ENCODE measurements at regions not wholly inside any gene's neighbourhood (a gene's known extent, or its start where the extent isn't known, plus 50 kb on each side); places are given as distances from the start of the nearest gene placed in this dataset.
A peak's percentile ranks its signal among the peaks of the same experiment; 100 is the strongest.

- no peak for DNase-seq
Observed at GRCh38 chr13:53207556-53207955, 178.9 kb downstream of the OLFM4 start.

- no peak for DNase-seq
Observed at GRCh38 chr13:53214433-53214832, 185.8 kb downstream of the OLFM4 start.

DNA sequence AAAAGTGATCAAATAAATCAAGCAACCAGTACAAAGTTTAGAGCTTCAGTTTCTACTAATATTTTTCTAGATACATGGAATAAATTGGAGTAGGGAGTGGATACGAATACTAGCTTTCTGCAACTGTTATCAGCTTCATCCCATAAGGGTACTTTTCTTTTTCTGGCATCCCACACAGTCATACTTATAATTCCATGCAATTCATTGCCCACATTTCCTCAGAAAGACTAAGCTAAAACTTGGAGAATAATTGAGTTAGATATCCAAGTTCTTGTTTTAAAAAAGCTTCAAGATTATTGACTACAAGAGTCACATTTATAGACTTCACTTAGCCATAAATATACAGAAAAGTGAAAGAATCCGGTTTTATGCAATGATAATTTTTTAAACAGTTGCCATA is 186.9 kb downstream of the OLFM4 start:
- no peak for DNase-seq

DNA sequence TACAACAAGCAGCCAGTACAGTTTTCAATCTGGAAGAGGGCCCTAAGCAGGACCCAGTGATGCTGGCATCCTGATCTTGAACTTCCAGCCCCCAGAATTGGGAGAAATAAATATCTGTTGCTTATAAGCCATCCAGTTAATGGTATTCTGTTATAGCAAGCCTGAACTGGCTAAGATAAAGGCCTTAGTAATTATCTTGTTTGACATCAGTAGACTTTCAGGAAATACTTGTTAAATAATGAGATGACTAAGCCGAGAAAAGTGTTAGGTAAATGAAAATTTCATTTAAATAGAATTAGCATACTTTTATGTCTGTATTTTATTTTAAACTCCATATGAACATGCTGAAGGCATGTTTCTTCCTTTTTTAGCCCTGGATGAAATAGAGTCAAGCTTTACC is 188.2 kb downstream of the OLFM4 start:
- no peak for DNase-seq

GRCh38 chr13:53217194-53217593 is 188.6 kb downstream of the OLFM4 start:
- DNase-seq: no peak

- no peak for DNase-seq
Observed at GRCh38 chr13:53220038-53220437, 191.4 kb downstream of the OLFM4 start.

GRCh38 chr13:53237696-53238095 is 209.1 kb downstream of the OLFM4 start:
- no peak for DNase-seq

- DNase-seq: no peak
Observed at GRCh38 chr13:53238261-53238660, 209.6 kb downstream of the OLFM4 start.

DNA sequence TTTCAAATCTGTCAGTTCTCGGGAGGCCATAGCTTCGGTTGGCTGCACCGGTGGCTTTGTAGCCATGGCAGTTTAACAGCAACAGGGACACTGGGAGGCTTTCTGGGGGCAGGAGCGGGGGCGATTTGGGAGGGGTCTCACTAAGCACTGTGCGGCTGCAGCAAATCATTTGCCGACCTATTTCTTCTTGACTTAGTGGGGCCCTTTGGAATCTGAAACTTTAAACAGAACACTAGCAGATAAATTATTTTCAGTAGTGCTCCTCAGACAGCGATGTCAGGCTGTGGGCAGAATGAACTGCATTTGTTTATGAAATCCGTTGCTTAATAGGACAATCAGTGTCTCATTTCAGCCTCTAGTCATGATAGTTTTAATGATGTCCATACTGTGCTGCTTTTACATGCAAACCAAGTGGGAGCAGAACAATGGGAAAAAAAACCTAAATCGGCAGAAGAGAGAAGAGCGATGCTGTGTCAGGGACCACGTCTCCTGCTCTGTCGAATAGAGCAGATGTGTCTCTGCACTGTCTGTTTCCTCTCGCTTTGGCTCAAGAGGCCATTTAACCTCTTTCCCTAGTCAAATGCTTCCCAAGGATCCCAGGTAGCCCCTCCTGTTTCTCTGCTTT is 211.9 kb downstream of the OLFM4 start:
- no peak for DNase-seq

GRCh38 chr13:53241891-53242348 is 213.3 kb downstream of the OLFM4 start:
- DNase-seq: no peak

DNA sequence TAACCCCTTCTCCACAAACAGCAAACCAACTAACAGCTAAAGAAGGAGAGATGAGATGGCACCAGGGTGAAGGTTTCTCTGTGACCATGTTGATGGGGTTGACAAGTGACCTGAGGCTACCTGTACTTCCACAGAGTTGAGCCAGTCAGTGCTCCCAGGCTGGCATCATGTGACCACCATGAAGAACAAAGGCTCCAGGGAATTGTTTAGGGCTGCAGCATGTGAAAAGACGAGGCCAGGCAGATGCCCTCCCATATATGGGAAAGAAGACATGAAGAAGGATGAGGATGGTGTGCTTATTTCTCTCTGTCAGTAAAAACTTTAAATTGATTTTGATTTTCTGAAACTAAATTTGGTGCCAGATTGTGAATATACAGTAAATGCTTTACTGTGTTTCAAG is 220.6 kb downstream of the OLFM4 start:
- DNase-seq: no peak

DNA sequence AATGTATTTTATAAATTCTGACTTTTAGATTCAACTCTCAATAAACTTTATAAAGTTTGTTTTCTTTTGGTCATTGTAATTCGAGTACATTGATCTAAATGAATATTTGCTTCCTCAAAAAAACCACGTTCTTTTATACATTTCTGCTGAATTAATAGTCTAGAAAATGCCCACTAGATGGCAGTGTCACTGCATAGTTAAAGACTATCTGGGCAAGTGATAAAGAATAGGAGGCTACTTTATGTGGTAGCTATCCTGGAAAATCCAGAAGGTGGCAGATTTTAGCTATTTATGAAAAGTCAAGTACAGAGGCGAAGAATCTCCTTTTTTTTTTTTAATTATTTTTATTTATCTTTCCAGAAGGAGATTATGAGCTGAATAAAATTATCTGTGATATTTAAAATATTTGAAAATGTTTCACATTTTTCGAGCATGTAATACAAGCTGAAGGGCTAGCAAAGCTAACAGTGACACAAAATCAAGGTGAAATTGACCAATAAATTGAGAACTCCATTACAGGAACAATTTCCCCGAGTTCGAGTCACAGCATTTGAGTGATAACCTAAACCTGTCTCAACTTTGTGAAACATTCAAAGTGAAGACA is 221.8 kb downstream of the OLFM4 start:
- peak; percentile 17 for DNase-seq

- no peak for DNase-seq
Observed at GRCh38 chr13:53250977-53251376, 222.4 kb downstream of the OLFM4 start.

- DNase-seq: no peak
Observed at GRCh38 chr13:53254500-53254899, 225.9 kb downstream of the OLFM4 start.

- DNase-seq: no peak
Observed at GRCh38 chr13:53255795-53256194, 227.2 kb downstream of the OLFM4 start.

DNA sequence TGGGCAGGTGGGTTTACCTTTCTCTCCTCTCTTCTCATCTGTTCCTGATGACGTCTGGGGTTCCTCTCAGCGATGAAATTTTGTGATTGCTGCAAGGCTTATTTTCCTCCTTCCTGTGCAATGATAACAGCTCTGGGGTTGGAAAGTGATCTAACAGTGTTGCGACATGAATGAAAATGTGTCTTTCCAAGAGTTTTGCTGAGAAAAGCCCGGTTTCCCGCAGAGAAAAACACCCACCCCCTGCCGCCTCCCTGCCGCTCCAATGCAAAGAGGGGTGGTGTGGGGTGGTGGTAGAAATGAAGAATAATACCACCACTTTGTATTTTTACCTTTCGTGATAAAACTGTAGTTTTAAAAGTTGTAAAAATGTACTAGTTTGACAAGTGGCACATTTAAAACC is 232.0 kb downstream of the OLFM4 start:
- no peak for DNase-seq

- DNase-seq: no peak
Observed at GRCh38 chr13:53264751-53265385, 236.3 kb downstream of the OLFM4 start.

DNA sequence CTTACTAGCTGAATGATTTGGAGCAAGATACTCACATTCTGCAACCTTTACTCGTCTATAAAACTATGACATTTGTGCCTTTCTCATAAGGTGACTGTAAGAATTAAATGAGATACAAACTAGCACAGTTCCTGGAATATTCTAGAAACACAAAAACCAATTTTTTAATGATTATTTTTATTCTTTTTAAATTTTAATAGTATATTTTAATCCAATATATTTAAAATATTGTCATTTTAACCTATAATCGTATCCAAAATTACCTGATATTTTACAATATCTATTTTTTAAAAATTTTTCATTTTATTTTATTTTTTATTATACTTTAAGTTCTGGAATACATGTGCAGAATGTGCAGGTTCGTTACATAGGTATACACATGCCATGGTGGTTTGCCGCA is 238.1 kb downstream of the OLFM4 start:
- no peak for DNase-seq

GRCh38 chr13:53269634-53270033 is 241.0 kb downstream of the OLFM4 start:
- no peak for DNase-seq

DNA sequence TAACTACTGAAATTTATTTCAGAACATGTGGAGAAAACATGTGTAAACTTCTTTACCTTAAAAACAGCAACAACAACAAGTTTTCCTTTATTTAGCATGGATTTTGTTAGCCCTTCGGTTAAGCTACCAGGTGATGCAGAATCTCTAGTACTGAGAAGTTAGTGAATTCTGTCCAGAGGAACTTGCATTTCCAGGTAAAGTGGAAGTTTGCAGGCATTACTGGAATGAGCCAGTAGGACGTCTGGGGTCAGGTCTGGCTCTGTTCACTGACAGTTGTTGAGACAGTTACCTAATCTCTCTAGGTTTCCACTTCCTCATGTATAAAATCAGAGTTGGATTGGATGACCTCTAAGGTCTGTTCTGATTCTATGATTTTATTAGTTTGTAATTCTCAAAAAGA is 244.3 kb downstream of the OLFM4 start:
- DNase-seq: no peak

- no peak for DNase-seq
Observed at GRCh38 chr13:53276265-53276664, 247.7 kb downstream of the OLFM4 start.

DNA sequence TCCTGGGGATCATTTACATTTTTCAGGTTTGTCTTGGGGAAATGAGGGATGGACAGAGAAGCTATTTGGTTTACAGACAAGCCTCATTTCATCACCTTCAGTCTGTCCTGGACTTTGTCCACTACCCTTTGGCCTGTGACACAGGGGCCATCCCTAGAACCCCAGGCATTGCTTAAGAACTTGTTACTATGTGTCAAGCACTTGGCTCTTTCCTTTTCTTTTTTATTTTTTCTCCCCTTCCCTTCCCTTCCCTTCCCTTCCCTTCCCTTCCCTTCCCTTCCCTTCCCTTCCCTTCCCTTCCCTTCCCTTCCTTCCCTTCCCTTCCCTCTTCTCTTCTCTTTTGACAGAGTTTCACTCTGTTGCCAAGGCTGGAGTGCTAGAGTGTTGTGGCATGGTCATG is 253.1 kb downstream of the OLFM4 start:
- no peak for DNase-seq

DNA sequence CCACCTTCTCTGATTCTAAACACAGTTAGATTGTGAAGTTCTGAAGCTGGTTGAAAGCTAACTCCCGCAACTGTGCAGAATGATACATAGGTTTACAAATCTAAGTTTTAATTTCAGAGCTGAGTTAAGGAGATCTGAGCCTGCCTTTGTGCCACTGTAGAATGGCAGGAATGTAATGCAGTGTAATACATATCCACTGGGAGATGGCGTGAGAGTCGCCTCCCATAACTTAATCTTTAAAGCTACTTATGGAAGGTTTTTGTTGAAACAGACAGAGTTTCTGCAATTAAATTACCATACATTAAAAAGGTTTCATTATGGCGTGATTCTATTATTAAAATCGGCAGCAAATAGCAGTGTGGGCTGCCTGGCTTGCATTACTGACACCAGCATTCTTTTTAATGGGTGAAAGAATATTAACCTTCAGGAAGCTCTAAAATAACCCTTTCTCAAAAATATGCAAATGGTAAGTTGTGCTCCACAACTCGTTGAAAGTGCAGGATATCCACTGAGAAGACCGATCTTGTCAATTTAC is 257.4 kb downstream of the OLFM4 start:
- DNase-seq: no peak

GRCh38 chr13:53298396-53298795 is 269.8 kb downstream of the OLFM4 start:
- no peak for DNase-seq

Data from NCI-H1436 treated with DMSO at 0.1 percent for 48 hours (cell line).